ENCODE measurements at regions not wholly inside any gene's neighbourhood (a gene's known extent, or its start where the extent isn't known, plus 50 kb on each side); places are given as distances from the start of the nearest gene placed in this dataset.

GRCh38 chr5:3321119-3321760 is 274.4 kb upstream of the IRX1 start:
- no peaks in the 10 kb centered on the region for H3K36me3 Mint-ChIP-seq (ENCODE audit: low read depth)
- no peak for TF ChIP-seq CTCF (conservative IDR thresholded peaks at IDR 0.05)
- H3K4me1 Mint-ChIP-seq, result peaks cover 11% of the 10 kb centered on the region
- peaks cover 2% of the 10 kb centered on the region for H3K9me3 Mint-ChIP-seq
- no peak overlapping the region for H3K4me3 Mint-ChIP-seq
- no peak for DNase-seq (ENCODE audit: low read depth, low spot score)
- no peaks in the 10 kb centered on the region for H3K27me3 Mint-ChIP-seq (ENCODE audit: low read depth)
- H3K27ac Mint-ChIP-seq (ENCODE audit: unreplicated experiment), result no peak overlapping the region

- Mint-ChIP-seq H3K36me3 (ENCODE audit: low read depth) (no peaks in the 10 kb centered on the region), H3K4me3 (no peak overlapping the region), H3K9me3 (peaks cover 2% of the 10 kb centered on the region), H3K27ac (ENCODE audit: unreplicated experiment) (no peak overlapping the region), H3K27me3 (ENCODE audit: low read depth) (no peaks in the 10 kb centered on the region), H3K4me1 (peaks cover 5% of the 10 kb centered on the region)
- no peak for DNase-seq (ENCODE audit: low read depth, low spot score)
- TF ChIP-seq CTCF (conservative IDR thresholded peaks at IDR 0.05), result no peak
These were observed 275.2 kb upstream of the IRX1 start for GRCh38 chr5:3320317-3320875.

GRCh38 chr5:3317051-3317795 is 278.4 kb upstream of the IRX1 start:
- Mint-ChIP-seq H3K9me3 (peaks cover 6% of the 10 kb centered on the region), H3K27ac (ENCODE audit: unreplicated experiment) (no peak overlapping the region), H3K36me3 (ENCODE audit: low read depth) (peaks cover 6% of the 10 kb centered on the region)

DNA sequence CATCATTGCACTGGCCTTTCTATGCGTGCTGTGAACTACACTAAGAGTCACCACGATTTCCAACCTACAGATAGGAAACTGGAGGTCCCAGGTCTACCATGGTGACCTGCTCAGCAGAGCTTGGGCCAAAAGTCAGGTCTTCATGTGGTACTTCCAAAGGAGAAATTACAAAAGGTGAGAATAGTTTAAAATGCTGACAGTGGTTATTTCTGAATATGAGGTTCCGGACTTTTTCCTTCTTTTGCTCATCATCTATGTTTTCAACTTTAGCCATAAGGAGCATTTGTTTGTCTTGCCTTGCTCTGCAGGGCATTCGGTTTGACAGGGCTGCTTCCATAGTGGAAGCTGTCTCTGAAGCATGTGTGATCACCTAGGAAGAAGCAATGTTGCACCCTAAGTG is 282.1 kb upstream of the IRX1 start:
- Mint-ChIP-seq H3K27me3 (ENCODE audit: low read depth) (no peaks in the 10 kb centered on the region), H3K27ac (ENCODE audit: unreplicated experiment) (no peak overlapping the region), H3K4me1 (peaks cover 14% of the 10 kb centered on the region), H3K9me3 (peaks cover 9% of the 10 kb centered on the region), H3K4me3 (no peak overlapping the region), H3K36me3 (ENCODE audit: low read depth) (peaks cover 12% of the 10 kb centered on the region)
- TF ChIP-seq CTCF (conservative IDR thresholded peaks at IDR 0.05), result no peak
- no peak for DNase-seq (ENCODE audit: low read depth, low spot score)

More at GRCh38 chr5:3317051-3317795, 278.4 kb upstream of the IRX1 start:
- DNase-seq (ENCODE audit: low read depth, low spot score), result no peak
- no peak for TF ChIP-seq CTCF (conservative IDR thresholded peaks at IDR 0.05)
- Mint-ChIP-seq H3K4me3 (no peak overlapping the region), H3K4me1 (no peaks in the 10 kb centered on the region), H3K27me3 (ENCODE audit: low read depth) (no peaks in the 10 kb centered on the region)

- Mint-ChIP-seq H3K36me3 (ENCODE audit: low read depth) (peaks cover 12% of the 10 kb centered on the region), H3K9me3 (peaks cover 9% of the 10 kb centered on the region), H3K27ac (ENCODE audit: unreplicated experiment) (no peak overlapping the region), H3K4me3 (no peak overlapping the region), H3K4me1 (peaks cover 14% of the 10 kb centered on the region), H3K27me3 (ENCODE audit: low read depth) (no peaks in the 10 kb centered on the region)
- DNase-seq (ENCODE audit: low read depth, low spot score), result no peak
- no peak for TF ChIP-seq CTCF (conservative IDR thresholded peaks at IDR 0.05)
These were observed 283.3 kb upstream of the IRX1 start for GRCh38 chr5:3312299-3312698.
